HL-60 (cell line): ENCODE measurements at regions not wholly inside any gene's neighbourhood (a gene's known extent, or its start where the extent isn't known, plus 50 kb on each side); places are given as distances from the start of the nearest gene placed in this dataset.
"Not testable (repeated sequence)": the region's sequence is repeated elsewhere in the genome, so short reads cannot be mapped to it uniquely, and the experiment has no call there.

ENCODE experiments used
- DNase-seq, 2 experiments: peaks; one replicate each; pipeline ENCODE4 v3.0.0-alpha.2; 2010 to 2020; ENCODE audit warnings: low read depth in 1 of 2, low spot score in 1 of 2
- H3K27ac ChIP-seq: fragments of 250-450 bp; sonication (Bioruptor Pico); replicated peaks from 2 replicates; pipeline ENCODE4 v1.5.1; 2020; ENCODE audit warnings: mild to moderate bottlenecking, moderate library complexity
- H3K27me3 ChIP-seq: fragments of 250-450 bp; sonication (Bioruptor Pico); 2 replicates; pipeline ENCODE4 v1.5.1; 2021; ENCODE audit warnings: mild to moderate bottlenecking, moderate library complexity; ENCODE audit not compliant: insufficient read depth, poor library complexity, severe bottlenecking
- H3K4me3 ChIP-seq: replicated peaks from 2 replicates; pipeline ENCODE4 v1.5.1; 2011; ENCODE audit warnings: mild to moderate bottlenecking, control low read depth, low read length; ENCODE audit not compliant: insufficient read depth
- CTCF ChIP-seq: IDR thresholded peaks from one replicate; pipeline ENCODE4 v1.5.1; 2011; ENCODE audit warnings: low read length, control low read depth, inconsistent platforms; ENCODE audit not compliant: insufficient read depth
- GABPA ChIP-seq: IDR thresholded peaks from 2 replicates; pipeline ENCODE4 v1.6.1; 2012; ENCODE audit warnings: low read depth
- POLR2AphosphoS5 ChIP-seq: IDR thresholded peaks from 2 replicates; pipeline ENCODE4 v1.6.1; 2012; ENCODE audit warnings: low read depth
- REST ChIP-seq: IDR thresholded peaks from 2 replicates; pipeline ENCODE4 v1.6.1; 2012; ENCODE audit warnings: low read depth; ENCODE audit not compliant: insufficient replicate concordance
- SPI1 ChIP-seq: IDR thresholded peaks from 2 replicates; pipeline ENCODE4 v1.6.1; 2012; ENCODE audit warnings: low read depth, mild to moderate bottlenecking, borderline replicate concordance

- no peak overlapping the region for H3K4me3 ChIP-seq
- TF ChIP-seq GABPA: no peak
- TF ChIP-seq SPI1: no peak
- TF ChIP-seq CTCF: no peak
- H3K27ac ChIP-seq: no peak overlapping the region
- no peak for DNase-seq
- H3K27me3 ChIP-seq: no peaks in the 10 kb centered on the region
Measured at GRCh38 chr10:22086730-22087401, 83.3 kb upstream of the DNAJC1 start.

DNA sequence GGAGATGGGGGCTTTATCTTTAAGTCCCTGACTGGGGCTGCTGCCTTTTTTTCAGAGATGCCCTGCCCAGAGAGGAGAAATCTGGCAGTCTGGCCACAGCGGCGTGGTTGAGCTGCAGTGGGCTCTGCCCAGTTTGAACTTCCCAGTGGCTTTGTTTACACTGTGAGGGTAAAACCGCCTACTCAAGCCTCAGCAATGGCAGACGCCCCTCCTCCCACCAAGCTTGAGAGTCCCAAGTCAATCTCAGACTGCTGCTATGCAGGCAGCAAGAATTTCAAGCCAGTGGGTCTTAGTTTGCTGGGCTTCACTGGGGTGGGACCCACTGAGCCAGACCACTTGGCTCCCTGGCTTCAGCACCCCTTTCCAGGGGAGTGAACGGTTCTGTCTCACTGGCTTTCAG lies 76.4 kb upstream of the DNAJC1 start:
- not testable (repeated sequence) for H3K27ac ChIP-seq, H3K27me3 ChIP-seq, DNase-seq, H3K4me3 ChIP-seq

GRCh38 chr10:22071332-22071731 lies 67.8 kb upstream of the DNAJC1 start:
- Histone ChIP-seq H3K27me3 (no peaks in the 10 kb centered on the region), H3K27ac (no peak overlapping the region), H3K4me3 (no peak overlapping the region)
- DNase-seq: no peak
- TF ChIP-seq GABPA (no peak), REST (no peak), SPI1 (no peak), CTCF (no peak), POLR2AphosphoS5 (no peak)

GRCh38 chr10:22067091-22067490 lies 63.6 kb upstream of the DNAJC1 start:
- Histone ChIP-seq H3K4me3 (no peak overlapping the region), H3K27ac (no peak overlapping the region), H3K27me3 (no peaks in the 10 kb centered on the region)
- TF ChIP-seq GABPA (no peak), REST (no peak), CTCF (no peak), POLR2AphosphoS5 (no peak)
- DNase-seq: no peak

DNA sequence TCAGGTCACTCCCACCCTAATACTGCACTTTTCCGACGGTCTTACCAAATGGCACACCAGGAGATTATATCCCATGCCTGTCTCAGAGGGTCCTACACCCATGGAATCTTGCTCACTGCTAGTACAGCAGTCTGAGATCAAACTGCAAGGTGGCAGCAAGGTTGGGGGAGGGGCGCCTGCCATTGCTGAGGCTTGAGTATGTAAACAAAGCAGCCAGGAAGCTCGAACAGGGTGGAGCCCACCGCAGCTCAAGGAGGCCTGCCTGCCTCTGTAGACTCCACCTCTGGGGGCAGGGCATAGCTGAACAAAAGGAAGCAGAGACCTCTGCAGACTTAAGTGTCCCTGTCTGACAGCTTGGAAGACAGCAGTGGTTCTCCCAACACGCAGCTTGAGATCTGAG lies 57.5 kb upstream of the DNAJC1 start:
- DNase-seq, H3K4me3 ChIP-seq, H3K27ac ChIP-seq, H3K27me3 ChIP-seq: not testable (repeated sequence)
